ENCODE measurements at regions not wholly inside any gene's neighbourhood (a gene's known extent, or its start where the extent isn't known, plus 50 kb on each side); places are given as distances from the start of the nearest gene placed in this dataset.

GRCh38 chr5:54835647-54836046, 149.7 kb downstream of the ESM1 start:
- Histone ChIP-seq H3K4me3 (no peak overlapping the region), H3K79me2 (replicated peaks; ENCODE audit: insufficient read depth) (no peaks in the 10 kb centered on the region), H3K27ac (ENCODE audit: low read depth) (no peak overlapping the region), H3K4me1 (ENCODE audit: insufficient read depth) (no peaks in the 10 kb centered on the region), H3F3A (replicated peaks; ENCODE audit: low read depth) (no peaks in the 10 kb centered on the region), H3K4me2 (no peak overlapping the region), H3K36me3 (ENCODE audit: insufficient read depth) (no peaks in the 10 kb centered on the region), H3K9me2 (ENCODE audit: insufficient read depth) (no peaks in the 10 kb centered on the region), H4K20me1 (replicated peaks; ENCODE audit: insufficient read depth) (no peaks in the 10 kb centered on the region), H3K27me3 (ENCODE audit: insufficient read depth) (no peaks in the 10 kb centered on the region), H2AFZ (no peak overlapping the region)
- TF ChIP-seq POLR2AphosphoS5 (IDR thresholded peaks at IDR 0.05; ENCODE audit: low read depth) (no peak), REST (IDR thresholded peaks at IDR 0.05; ENCODE audit: unreplicated experiment) (no peak), ZNF462 (CRISPR knock-in tag; IDR thresholded peaks at IDR 0.05) (no peak), CREB1 (CRISPR knock-in tag; IDR thresholded peaks at IDR 0.05; ENCODE audit: low read depth) (no peak), NANOG (IDR thresholded peaks at IDR 0.05; ENCODE audit: borderline replicate concordance) (no peak), JUNB (IDR thresholded peaks at IDR 0.05; ENCODE audit: unreplicated experiment) (no peak), ZNF114 (CRISPR knock-in tag; IDR thresholded peaks at IDR 0.05) (no peak), ETS1 (IDR thresholded peaks at IDR 0.05) (no peak), EZH2phosphoT487 (IDR thresholded peaks at IDR 0.05; ENCODE audit: unreplicated experiment) (no peak), CTCF (conservative IDR thresholded peaks at IDR 0.05; ENCODE audit: low read depth in 2 of 2) (no peak), EZH2 (IDR thresholded peaks at IDR 0.05; ENCODE audit: low read depth, unreplicated experiment) (no peak), ZNF331 (CRISPR knock-in tag; IDR thresholded peaks at IDR 0.05; ENCODE audit: low read depth) (no peak), STAT1 (IDR thresholded peaks at IDR 0.05; ENCODE audit: unreplicated experiment) (no peak)
- Mint-ChIP-seq H3K36me3 (ENCODE audit: low read depth) (no peaks in the 10 kb centered on the region), H3K4me1 (no peaks in the 10 kb centered on the region), H3K4me3 (no peak overlapping the region), H3K9me3 (no peaks in the 10 kb centered on the region), H3K27ac (no peak overlapping the region), H3K27me3 (ENCODE audit: insufficient read depth, low read depth, poor library complexity) (peaks cover 3% of the 10 kb centered on the region)
- ATAC-seq (no peak), DNase-seq (ENCODE audit: low spot score) (no peak)

Measured in GM23338 (cell line).